ENCODE measurements at regions not wholly inside any gene's neighbourhood (a gene's known extent, or its start where the extent isn't known, plus 50 kb on each side); places are given as distances from the start of the nearest gene placed in this dataset.

DNA sequence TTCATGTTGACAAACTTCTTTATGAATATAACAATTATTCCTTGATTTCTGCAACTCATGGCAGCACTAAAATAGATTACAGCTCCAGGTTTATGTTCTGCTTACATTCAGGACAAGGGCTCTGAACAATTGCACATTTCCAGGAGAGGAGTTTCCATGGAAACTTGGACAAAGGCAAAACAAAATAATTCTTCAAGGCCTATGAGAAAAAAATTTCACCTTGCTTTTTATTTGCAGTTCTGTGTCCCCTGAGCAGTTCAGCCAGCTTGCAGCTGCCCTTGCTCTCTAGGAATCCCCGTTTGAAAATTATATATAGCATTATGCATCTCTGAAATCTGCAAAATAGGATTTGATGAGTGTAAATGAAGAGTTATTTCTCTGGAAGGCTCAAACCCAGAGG is 71.7 kb downstream of the ARL4A start:
- H3K27ac ChIP-seq = no peak overlapping the region
- POLR2A ChIA-PET (ENCODE audit: unreplicated experiment) = no interaction called here
- no peak overlapping the region for H3K4me2 ChIP-seq
- no peaks in the 10 kb centered on the region for H3K79me2 ChIP-seq (ENCODE audit: low read depth)
- H4K20me1 ChIP-seq (ENCODE audit: insufficient read depth) = no peaks in the 10 kb centered on the region
- TF ChIP-seq, protein P1, sequence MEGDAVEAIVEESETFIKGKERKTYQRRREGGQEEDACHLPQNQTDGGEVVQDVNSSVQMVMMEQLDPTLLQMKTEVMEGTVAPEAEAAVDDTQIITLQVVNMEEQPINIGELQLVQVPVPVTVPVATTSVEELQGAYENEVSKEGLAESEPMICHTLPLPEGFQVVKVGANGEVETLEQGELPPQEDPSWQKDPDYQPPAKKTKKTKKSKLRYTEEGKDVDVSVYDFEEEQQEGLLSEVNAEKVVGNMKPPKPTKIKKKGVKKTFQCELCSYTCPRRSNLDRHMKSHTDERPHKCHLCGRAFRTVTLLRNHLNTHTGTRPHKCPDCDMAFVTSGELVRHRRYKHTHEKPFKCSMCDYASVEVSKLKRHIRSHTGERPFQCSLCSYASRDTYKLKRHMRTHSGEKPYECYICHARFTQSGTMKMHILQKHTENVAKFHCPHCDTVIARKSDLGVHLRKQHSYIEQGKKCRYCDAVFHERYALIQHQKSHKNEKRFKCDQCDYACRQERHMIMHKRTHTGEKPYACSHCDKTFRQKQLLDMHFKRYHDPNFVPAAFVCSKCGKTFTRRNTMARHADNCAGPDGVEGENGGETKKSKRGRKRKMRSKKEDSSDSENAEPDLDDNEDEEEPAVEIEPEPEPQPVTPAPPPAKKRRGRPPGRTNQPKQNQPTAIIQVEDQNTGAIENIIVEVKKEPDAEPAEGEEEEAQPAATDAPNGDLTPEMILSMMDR (conservative IDR thresholded peaks at IDR 0.05) = no peak
- no peak for TF ChIP-seq EZH2 (IDR thresholded peaks at IDR 0.05; ENCODE audit: low read depth)
- H3K9me3 ChIP-seq (ENCODE audit: insufficient read depth, low read depth) = peaks cover 3% of the 10 kb centered on the region; the same call in 1 of the 2 replicates
- H3K27me3 ChIP-seq (ENCODE audit: insufficient read depth, low read depth) = no peaks in the 10 kb centered on the region
- H3K36me3 ChIP-seq (ENCODE audit: low read depth) = no peaks in the 10 kb centered on the region
- no peaks in the 10 kb centered on the region for H3F3A ChIP-seq (ENCODE audit: insufficient read depth, low read depth)
- no peak for DNase-seq
- H2AFZ ChIP-seq = no peak overlapping the region
- H3K4me1 ChIP-seq (replicated peaks; ENCODE audit: insufficient read depth) = no peaks in the 10 kb centered on the region
- H3K4me3 ChIP-seq = no peak overlapping the region
- H3K9me2 ChIP-seq (ENCODE audit: insufficient read depth) = no peaks in the 10 kb centered on the region
- CTCF ChIA-PET = no interaction called here
- intact Hi-C loops (cut with micrococcal nuclease; ENCODE audit: unreplicated experiment) = no loop called here
- BruUV-seq (replicated peaks) = no TSS peak

DNA sequence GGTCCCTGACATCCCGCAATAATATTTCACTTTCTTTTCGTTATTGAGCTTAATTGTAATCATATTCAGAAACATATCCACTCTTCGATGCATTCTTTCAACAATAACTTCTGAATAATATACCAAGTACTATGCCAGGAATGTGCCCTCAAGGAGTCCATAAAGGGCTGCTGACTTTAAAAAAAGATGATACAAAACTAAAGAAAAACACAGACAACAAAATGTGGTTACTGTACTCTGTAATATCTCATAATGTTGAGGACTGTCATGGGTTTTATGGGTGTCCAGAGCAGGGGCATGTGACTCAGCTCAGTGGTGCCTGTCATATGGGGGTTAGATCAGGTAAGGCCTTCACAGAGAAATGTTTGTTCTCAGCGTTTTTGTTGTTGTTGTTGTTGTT is 73.7 kb downstream of the ARL4A start:
- H3F3A ChIP-seq (ENCODE audit: insufficient read depth, low read depth) = no peaks in the 10 kb centered on the region
- peaks cover 3% of the 10 kb centered on the region; the same call in 1 of the 2 replicates for H3K9me3 ChIP-seq (ENCODE audit: insufficient read depth, low read depth)
- BruUV-seq (replicated peaks) = no TSS peak
- ChIA-PET CTCF (no interaction called here), POLR2A (ENCODE audit: unreplicated experiment) (no interaction called here)
- intact Hi-C loops (cut with micrococcal nuclease; ENCODE audit: unreplicated experiment) = no loop called here
- no peak overlapping the region for H2AFZ ChIP-seq
- no peaks in the 10 kb centered on the region for H3K36me3 ChIP-seq (ENCODE audit: low read depth)
- H3K4me1 ChIP-seq (replicated peaks; ENCODE audit: insufficient read depth) = no peaks in the 10 kb centered on the region
- no peaks in the 10 kb centered on the region for H3K27me3 ChIP-seq (ENCODE audit: insufficient read depth, low read depth)
- no peaks in the 10 kb centered on the region for H3K9me2 ChIP-seq (ENCODE audit: insufficient read depth)
- TF ChIP-seq, protein P1 (conservative IDR thresholded peaks at IDR 0.05) = no peak
- no peak for TF ChIP-seq EZH2 (IDR thresholded peaks at IDR 0.05; ENCODE audit: low read depth)
- no peak overlapping the region for H3K27ac ChIP-seq
- DNase-seq = no peak
- H3K4me3 ChIP-seq = no peak overlapping the region
- no peaks in the 10 kb centered on the region for H3K79me2 ChIP-seq (ENCODE audit: low read depth)
- H4K20me1 ChIP-seq (ENCODE audit: insufficient read depth) = no peaks in the 10 kb centered on the region
- no peak overlapping the region for H3K4me2 ChIP-seq

DNA sequence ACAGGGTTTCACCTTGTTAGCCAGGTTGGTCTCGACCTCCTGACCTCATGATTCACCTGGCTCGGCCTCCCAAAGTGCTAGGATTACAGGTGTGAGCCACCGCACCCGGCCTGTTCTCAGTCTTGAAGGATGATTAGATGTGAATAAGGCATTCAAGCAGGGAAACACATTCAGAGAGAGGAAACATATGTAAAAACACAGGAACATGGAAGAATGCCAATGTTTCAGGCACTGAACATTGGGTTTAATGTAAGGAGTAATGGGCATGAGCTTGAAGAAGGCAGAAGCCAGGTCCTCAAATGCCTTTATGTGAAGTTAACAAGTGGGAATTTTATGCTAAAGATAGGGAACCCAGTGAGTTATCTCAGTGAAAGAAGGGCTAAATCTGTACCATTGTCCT is 74.3 kb downstream of the ARL4A start:
- CTCF ChIA-PET = no interaction called here

More for the DNA sequence above, 74.3 kb downstream of the ARL4A start:
- Histone ChIP-seq H3K4me3 (no peak overlapping the region), H3K4me2 (no peak overlapping the region), H2AFZ (no peak overlapping the region), H3K27me3 (ENCODE audit: insufficient read depth, low read depth) (no peaks in the 10 kb centered on the region), H3K79me2 (ENCODE audit: low read depth) (no peaks in the 10 kb centered on the region), H3K9me2 (ENCODE audit: insufficient read depth) (no peaks in the 10 kb centered on the region), H3K36me3 (ENCODE audit: low read depth) (no peaks in the 10 kb centered on the region), H3K27ac (no peak overlapping the region), H4K20me1 (ENCODE audit: insufficient read depth) (no peaks in the 10 kb centered on the region), H3K4me1 (replicated peaks; ENCODE audit: insufficient read depth) (no peaks in the 10 kb centered on the region), H3K9me3 (ENCODE audit: insufficient read depth, low read depth) (peaks cover 3% of the 10 kb centered on the region; the same call in 1 of the 2 replicates), H3F3A (ENCODE audit: insufficient read depth, low read depth) (no peaks in the 10 kb centered on the region)
- no peak for DNase-seq
- TF ChIP-seq EZH2 (IDR thresholded peaks at IDR 0.05; ENCODE audit: low read depth) = no peak
- TF ChIP-seq, protein P1 (conservative IDR thresholded peaks at IDR 0.05) = no peak
- POLR2A ChIA-PET (ENCODE audit: unreplicated experiment) = no interaction called here
- intact Hi-C loops (cut with micrococcal nuclease; ENCODE audit: unreplicated experiment) = no loop called here
- BruUV-seq (replicated peaks) = no TSS peak

Data from PC-9 (cell line).